OCI-LY7 (cell line): ENCODE measurements at regions not wholly inside any gene's neighbourhood (a gene's known extent, or its start where the extent isn't known, plus 50 kb on each side); places are given as distances from the start of the nearest gene placed in this dataset.
"Not testable (repeated sequence)": the region's sequence is repeated elsewhere in the genome, so short reads cannot be mapped to it uniquely, and the experiment has no call there.

Experiments
- CTCF ChIP-seq: fragments of 200-600 bp; sonication (generic); conservative IDR thresholded peaks from 2 replicates; pipeline ENCODE4 v1.5.1; 2014; ENCODE audit warnings: mild to moderate bottlenecking, antibody characterized with exemption, low read length, moderate library complexity, mixed read lengths
- EZH2phosphoT487 ChIP-seq: fragments of 200-600 bp; sonication (generic); IDR thresholded peaks from 2 replicates; pipeline ENCODE4 v1.6.1; 2018; ENCODE audit warnings: low read depth, borderline replicate concordance, mild to moderate bottlenecking, mixed run types, antibody characterized with exemption, low read length, moderate library complexity, mixed read lengths

- not testable (repeated sequence) for TF ChIP-seq CTCF, EZH2phosphoT487
Observed at GRCh38 chr10:42281896-42282295, 356.5 kb downstream of the ZNF33B start.
